ENCODE measurements at regions not wholly inside any gene's neighbourhood (a gene's known extent, or its start where the extent isn't known, plus 50 kb on each side); places are given as distances from the start of the nearest gene placed in this dataset.
"Not testable (repeated sequence)": the region's sequence is repeated elsewhere in the genome, so short reads cannot be mapped to it uniquely, and the experiment has no call there.

DNA sequence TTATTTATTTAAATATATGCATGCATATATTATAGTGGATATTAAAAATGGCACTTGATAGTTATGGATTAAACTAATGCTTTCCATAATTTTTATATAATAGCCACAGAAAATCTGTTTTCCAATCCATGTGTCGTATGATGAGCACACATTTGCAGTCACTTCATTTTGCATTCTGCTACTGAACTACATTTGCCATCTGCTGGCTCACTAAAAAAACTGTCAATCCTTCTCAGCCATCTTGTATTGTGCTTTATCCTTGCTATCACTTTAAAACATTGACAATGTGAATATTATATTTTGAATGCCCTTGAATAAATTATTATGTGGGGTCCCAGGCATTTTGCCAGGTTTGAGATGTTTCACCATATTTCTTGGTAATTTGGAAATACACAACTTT, 586.6 kb downstream of the DNAH5 start:
- Mint-ChIP-seq H3K27ac (no peak overlapping the region), H3K9me3 (no peaks in the 10 kb centered on the region), H3K4me3 (no peak overlapping the region), H3K4me1 (no peaks in the 10 kb centered on the region), H3K36me3 (no peaks in the 10 kb centered on the region), H3K27me3 (no peaks in the 10 kb centered on the region)
- ATAC-seq: no peak

DNA sequence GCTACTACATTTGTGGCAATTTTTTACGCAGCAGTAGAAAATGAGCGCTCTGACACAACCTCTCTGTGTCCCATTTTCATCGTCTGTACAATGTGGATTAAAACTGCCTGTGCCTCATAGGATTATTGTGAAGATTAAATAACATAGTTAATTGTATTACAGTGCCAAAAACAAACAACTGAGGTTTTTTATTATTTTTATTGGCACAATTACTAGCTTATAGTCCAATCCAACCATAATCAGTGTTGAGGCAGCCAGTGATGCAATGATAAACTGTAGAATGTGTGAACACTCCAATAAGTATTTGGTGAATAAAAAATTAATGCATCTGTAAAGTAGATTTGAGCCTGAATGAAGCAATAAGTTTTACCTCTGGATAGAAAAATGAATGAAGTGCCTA, 588.3 kb downstream of the DNAH5 start:
- no peak for ATAC-seq
- Mint-ChIP-seq H3K4me1 (no peaks in the 10 kb centered on the region), H3K36me3 (no peaks in the 10 kb centered on the region), H3K9me3 (no peaks in the 10 kb centered on the region), H3K27me3 (no peaks in the 10 kb centered on the region), H3K27ac (no peak overlapping the region), H3K4me3 (no peak overlapping the region)

DNA sequence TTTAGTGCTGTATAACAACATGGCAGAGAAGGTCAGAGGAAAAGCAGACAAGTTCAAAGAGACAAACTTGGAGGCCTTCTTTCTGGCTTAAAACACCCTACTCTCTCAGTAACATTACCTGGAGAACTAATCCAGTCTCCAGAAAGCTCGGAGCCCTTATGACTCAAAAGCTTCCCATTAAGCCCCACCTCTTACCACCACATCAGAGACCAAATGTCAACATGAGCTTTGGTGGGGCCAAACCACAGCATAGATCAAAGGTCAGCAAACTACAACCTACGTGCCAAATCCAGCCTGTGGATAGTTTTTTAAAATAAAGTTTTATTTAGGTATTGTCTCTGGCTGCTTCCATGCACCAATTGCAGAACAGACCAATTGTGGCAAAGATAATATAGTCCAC, 589.9 kb downstream of the DNAH5 start:
- Mint-ChIP-seq H3K4me3 (no peak overlapping the region), H3K27ac (no peak overlapping the region), H3K36me3 (no peaks in the 10 kb centered on the region), H3K9me3 (peaks cover 1% of the 10 kb centered on the region), H3K27me3 (no peaks in the 10 kb centered on the region), H3K4me1 (no peaks in the 10 kb centered on the region)
- no peak for ATAC-seq

DNA sequence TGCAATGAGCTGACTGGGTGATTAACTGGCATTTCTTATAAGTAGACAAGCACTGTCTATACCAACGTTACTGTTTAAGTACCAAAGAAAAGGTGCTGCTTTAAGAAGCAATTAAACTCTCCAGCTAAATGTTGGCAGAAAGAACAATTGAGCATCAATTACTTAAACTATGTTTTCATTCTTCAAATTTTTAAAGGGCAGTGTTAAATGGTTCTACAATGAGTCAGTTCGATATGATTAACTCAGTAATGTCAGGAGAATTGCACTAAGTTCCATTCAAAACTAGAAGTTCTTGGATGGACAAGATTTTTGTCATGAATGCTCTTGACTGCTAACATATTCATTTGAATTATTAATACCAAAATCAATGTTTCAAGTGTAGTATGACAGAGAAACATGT, 593.7 kb downstream of the DNAH5 start:
- H3K4me3 Mint-ChIP-seq: no peak overlapping the region
- ATAC-seq: no peak
- no peaks in the 10 kb centered on the region for H3K36me3 Mint-ChIP-seq
- H3K4me1 Mint-ChIP-seq: no peaks in the 10 kb centered on the region
- H3K27ac Mint-ChIP-seq: no peak overlapping the region
- H3K27me3 Mint-ChIP-seq: no peaks in the 10 kb centered on the region
- peaks cover 4% of the 10 kb centered on the region for H3K9me3 Mint-ChIP-seq

DNA sequence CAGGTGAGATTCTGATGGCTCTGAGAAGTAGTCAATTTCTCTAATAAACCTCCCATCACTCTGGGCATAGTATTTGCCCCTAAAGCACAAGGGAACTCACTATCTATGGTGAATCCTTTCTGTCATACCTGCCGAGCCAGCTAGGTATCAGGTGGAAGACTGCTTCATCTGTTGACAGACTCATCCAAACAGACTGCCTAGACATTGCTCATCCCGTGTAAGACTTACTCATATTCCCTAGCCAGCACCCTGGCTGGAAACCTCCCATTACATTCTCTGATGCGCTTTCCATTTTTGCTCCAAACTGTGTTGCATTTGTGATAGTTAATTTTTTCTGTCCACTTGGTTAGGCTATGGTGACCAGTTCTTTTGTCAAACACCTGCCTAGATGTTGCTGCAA, 595.9 kb downstream of the DNAH5 start:
- ATAC-seq: no peak
- H3K27me3 Mint-ChIP-seq: no peaks in the 10 kb centered on the region
- H3K4me3 Mint-ChIP-seq: no peak overlapping the region
- H3K9me3 Mint-ChIP-seq: peaks cover 4% of the 10 kb centered on the region
- H3K36me3 Mint-ChIP-seq: no peaks in the 10 kb centered on the region
- no peak overlapping the region for H3K27ac Mint-ChIP-seq
- no peaks in the 10 kb centered on the region for H3K4me1 Mint-ChIP-seq

DNA sequence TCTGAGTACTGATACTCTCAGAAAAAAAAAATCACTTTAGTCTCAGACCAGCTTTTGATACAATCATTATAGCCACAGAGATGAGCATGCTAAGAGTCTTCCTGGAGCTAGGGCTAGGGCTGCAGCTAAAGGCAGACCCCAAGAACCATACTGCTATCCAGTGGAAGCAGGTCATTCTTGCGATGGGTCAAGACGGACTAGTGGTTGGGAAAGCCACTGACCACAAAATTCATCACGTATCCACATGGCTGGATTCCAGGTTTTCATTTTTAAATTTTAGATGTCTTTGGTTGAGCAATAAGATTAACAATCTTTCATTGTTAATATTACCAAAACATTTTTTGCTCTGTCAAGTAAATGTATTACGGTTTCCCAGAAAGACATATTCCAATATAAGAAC, 598.1 kb downstream of the DNAH5 start:
- H3K27ac Mint-ChIP-seq: no peak overlapping the region
- H3K4me3 Mint-ChIP-seq: no peak overlapping the region
- no peaks in the 10 kb centered on the region for H3K27me3 Mint-ChIP-seq
- H3K36me3 Mint-ChIP-seq: no peaks in the 10 kb centered on the region
- H3K4me1 Mint-ChIP-seq: no peaks in the 10 kb centered on the region
- no peak for ATAC-seq
- H3K9me3 Mint-ChIP-seq: peaks cover 4% of the 10 kb centered on the region

DNA sequence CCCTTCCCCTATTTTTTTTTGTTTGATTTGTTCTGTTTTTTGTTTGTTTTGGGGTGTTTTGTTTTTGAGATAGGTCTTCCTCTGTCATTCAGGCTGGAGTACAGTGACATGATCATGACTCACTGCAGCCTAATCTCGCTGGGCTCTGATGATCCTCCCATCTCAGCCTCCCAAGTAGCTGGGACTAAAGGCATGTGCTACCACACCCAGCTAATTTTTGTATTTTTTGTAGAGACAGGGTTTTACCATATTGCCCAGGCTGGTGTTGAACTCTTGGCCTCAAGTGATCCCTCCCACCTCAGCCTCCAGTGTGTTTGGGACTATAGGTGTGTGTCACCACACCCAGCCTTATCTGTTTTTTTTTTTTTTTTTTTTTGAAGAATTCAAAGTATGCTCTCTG, 605.4 kb downstream of the DNAH5 start:
- no peaks in the 10 kb centered on the region for H3K27me3 Mint-ChIP-seq
- ATAC-seq: no peak
- H3K4me3 Mint-ChIP-seq: no peak overlapping the region
- H3K27ac Mint-ChIP-seq: no peak overlapping the region
- H3K36me3 Mint-ChIP-seq: no peaks in the 10 kb centered on the region
- no peaks in the 10 kb centered on the region for H3K4me1 Mint-ChIP-seq
- peaks cover 6% of the 10 kb centered on the region for H3K9me3 Mint-ChIP-seq

GRCh38 chr5:13335026-13335425, 609.5 kb downstream of the DNAH5 start:
- H3K4me1 Mint-ChIP-seq: not testable (repeated sequence)

GRCh38 chr5:13331585-13331984, 612.9 kb downstream of the DNAH5 start:
- H3K27me3 Mint-ChIP-seq: no peaks in the 10 kb centered on the region
- no peak overlapping the region for H3K27ac Mint-ChIP-seq
- H3K4me3 Mint-ChIP-seq: no peak overlapping the region
- peak; percentile 41 for ATAC-seq
- H3K36me3 Mint-ChIP-seq: no peaks in the 10 kb centered on the region
- H3K9me3 Mint-ChIP-seq: peaks cover 4% of the 10 kb centered on the region
- no peaks in the 10 kb centered on the region for H3K4me1 Mint-ChIP-seq

More at GRCh38 chr5:13335026-13335425, 609.5 kb downstream of the DNAH5 start:
- not testable (repeated sequence) for H3K36me3 Mint-ChIP-seq, H3K27me3 Mint-ChIP-seq, H3K27ac Mint-ChIP-seq, H3K9me3 Mint-ChIP-seq, ATAC-seq, H3K4me3 Mint-ChIP-seq

DNA sequence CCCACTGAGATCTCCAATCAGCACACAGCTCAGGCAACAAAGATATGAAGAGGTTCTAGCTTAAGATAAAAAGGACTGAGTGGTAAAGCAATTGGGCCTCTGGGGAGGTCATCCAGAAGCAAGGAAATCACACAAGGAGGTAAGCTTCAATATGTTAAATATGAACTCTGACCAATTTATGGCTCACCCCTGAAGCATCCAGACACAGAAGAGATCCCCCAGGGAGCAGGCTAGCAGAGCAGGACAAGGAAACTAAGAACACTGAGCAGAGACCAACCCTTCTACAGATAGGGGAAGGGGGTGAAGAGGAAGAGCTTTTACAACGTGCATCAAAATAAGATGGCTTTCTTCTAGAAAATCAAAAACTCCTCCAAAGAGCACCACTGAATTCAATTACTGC, 616.2 kb downstream of the DNAH5 start:
- no peak for ATAC-seq
- no peak overlapping the region for H3K4me3 Mint-ChIP-seq
- H3K36me3 Mint-ChIP-seq: no peaks in the 10 kb centered on the region
- H3K4me1 Mint-ChIP-seq: no peaks in the 10 kb centered on the region
- H3K9me3 Mint-ChIP-seq: peaks cover 4% of the 10 kb centered on the region
- no peak overlapping the region for H3K27ac Mint-ChIP-seq
- no peaks in the 10 kb centered on the region for H3K27me3 Mint-ChIP-seq

- Mint-ChIP-seq H3K27ac (no peak overlapping the region), H3K9me3 (peaks cover 4% of the 10 kb centered on the region), H3K36me3 (no peaks in the 10 kb centered on the region), H3K4me1 (no peaks in the 10 kb centered on the region), H3K27me3 (no peaks in the 10 kb centered on the region), H3K4me3 (no peak overlapping the region)
- ATAC-seq: no peak
Measured at GRCh38 chr5:13325765-13326164, 618.7 kb downstream of the DNAH5 start.

- Mint-ChIP-seq H3K9me3 (peaks cover 6% of the 10 kb centered on the region), H3K4me1 (no peaks in the 10 kb centered on the region), H3K4me3 (no peak overlapping the region), H3K27me3 (no peaks in the 10 kb centered on the region), H3K27ac (no peak overlapping the region), H3K36me3 (no peaks in the 10 kb centered on the region)
- ATAC-seq: no peak
Measured at GRCh38 chr5:13322769-13323168, 621.7 kb downstream of the DNAH5 start.

- peaks cover 16% of the 10 kb centered on the region for H3K9me3 Mint-ChIP-seq
- H3K4me1 Mint-ChIP-seq: no peaks in the 10 kb centered on the region
- no peak overlapping the region for H3K27ac Mint-ChIP-seq
- ATAC-seq: no peak
- H3K36me3 Mint-ChIP-seq: no peaks in the 10 kb centered on the region
- no peaks in the 10 kb centered on the region for H3K27me3 Mint-ChIP-seq
- no peak overlapping the region for H3K4me3 Mint-ChIP-seq
Measured at GRCh38 chr5:13317654-13318053, 626.8 kb downstream of the DNAH5 start.

DNA sequence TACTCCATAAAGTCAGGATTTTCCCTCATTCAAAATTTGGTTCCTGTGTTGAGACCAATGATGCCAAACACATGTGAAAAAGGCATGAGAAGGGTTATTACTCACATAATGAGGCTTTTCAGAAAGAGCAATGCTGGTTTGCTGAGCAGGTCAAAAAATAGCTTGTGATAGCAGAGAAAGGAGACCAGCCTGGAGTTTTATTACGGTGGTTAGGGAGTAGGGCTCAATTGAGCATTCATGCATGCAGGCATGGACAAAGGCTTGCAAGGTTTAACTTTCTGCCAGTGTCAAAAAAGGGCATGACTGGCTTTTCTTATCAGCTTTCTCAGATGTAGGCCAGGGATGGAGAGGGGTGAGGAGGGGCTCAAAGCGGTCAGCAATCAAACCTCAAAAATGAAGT, 628.3 kb downstream of the DNAH5 start:
- Mint-ChIP-seq H3K27ac (no peak overlapping the region), H3K9me3 (peaks cover 16% of the 10 kb centered on the region), H3K27me3 (no peaks in the 10 kb centered on the region), H3K36me3 (no peaks in the 10 kb centered on the region), H3K4me3 (no peak overlapping the region), H3K4me1 (no peaks in the 10 kb centered on the region)
- no peak for ATAC-seq

DNA sequence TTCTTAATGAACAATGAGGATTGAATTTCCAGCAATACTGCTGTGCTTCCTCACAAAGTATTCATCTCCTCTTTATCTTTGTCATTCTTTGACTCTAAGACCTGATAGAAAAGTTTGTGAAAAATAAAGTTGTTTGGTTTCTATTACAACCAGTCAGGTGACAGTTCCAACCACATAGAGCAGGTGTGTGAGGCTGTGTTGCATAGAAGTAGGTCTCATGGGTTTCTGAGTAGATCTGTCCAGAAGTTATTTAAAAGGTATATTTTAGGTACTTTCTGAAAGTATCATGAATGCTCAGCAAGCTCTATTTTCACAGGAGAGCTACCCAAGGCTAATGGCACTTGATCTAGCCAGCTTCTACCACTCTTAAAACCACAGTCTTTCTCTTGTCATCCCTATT, 637.0 kb downstream of the DNAH5 start:
- no peak for ATAC-seq
- no peaks in the 10 kb centered on the region for H3K36me3 Mint-ChIP-seq
- H3K4me1 Mint-ChIP-seq: no peaks in the 10 kb centered on the region
- H3K9me3 Mint-ChIP-seq: peaks cover 8% of the 10 kb centered on the region
- H3K27ac Mint-ChIP-seq: no peak overlapping the region
- H3K4me3 Mint-ChIP-seq: no peak overlapping the region
- no peaks in the 10 kb centered on the region for H3K27me3 Mint-ChIP-seq

DNA sequence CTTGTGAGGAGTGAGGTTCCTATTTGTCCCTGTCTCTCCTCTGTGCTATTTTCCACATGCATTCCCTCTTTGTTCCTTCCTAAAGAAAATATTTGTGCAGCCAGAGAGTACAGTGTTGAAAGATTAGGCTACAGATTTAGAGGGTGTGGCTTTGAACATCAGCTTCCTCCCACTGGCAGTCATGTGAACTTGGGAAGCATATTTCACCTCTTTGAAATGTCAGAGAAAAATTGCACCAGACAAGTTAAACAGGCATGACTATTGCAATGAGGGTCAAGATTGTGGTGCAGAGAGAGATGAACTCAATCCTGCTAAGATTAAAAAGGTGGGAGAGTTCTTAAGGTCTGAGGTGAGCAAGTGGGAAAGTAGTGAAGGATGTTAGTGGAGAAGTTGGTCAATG, 641.0 kb downstream of the DNAH5 start:
- Mint-ChIP-seq H3K4me1 (no peaks in the 10 kb centered on the region), H3K27ac (no peak overlapping the region), H3K36me3 (no peaks in the 10 kb centered on the region), H3K9me3 (peaks cover 8% of the 10 kb centered on the region), H3K4me3 (no peak overlapping the region), H3K27me3 (no peaks in the 10 kb centered on the region)
- no peak for ATAC-seq

GRCh38 chr5:13278811-13279210, 665.7 kb downstream of the DNAH5 start:
- H3K36me3 Mint-ChIP-seq: no peaks in the 10 kb centered on the region
- H3K27ac Mint-ChIP-seq: no peak overlapping the region
- no peak for ATAC-seq
- no peak overlapping the region for H3K4me3 Mint-ChIP-seq
- H3K4me1 Mint-ChIP-seq: no peaks in the 10 kb centered on the region
- no peaks in the 10 kb centered on the region for H3K27me3 Mint-ChIP-seq
- no peaks in the 10 kb centered on the region for H3K9me3 Mint-ChIP-seq
